ENCODE measurements at regions not wholly inside any gene's neighbourhood (a gene's known extent, or its start where the extent isn't known, plus 50 kb on each side); places are given as distances from the start of the nearest gene placed in this dataset.

DNA sequence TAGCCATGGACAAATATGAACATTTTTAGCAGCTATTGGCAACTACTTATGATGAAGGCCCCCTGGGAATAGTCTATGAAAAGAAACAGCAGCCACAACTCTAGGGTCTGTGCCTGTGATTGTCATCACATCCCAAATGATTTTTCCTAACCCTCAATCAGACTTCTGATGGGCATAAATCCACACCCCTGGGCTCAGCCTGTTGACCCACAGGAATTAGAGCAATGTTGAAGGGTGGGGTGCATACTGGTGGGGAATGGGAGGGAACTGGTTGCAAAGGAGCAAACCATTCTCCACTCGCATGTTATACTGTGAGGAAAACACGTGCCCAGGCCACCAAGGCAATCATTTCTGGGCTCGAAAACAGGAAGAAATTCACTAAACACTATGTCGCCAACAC, 106.5 kb upstream of the CTNNB1 start:
- TF ChIP-seq POLR2AphosphoS5 (IDR thresholded peaks at IDR 0.05; ENCODE audit: low read depth) (no peak), CTCF (IDR thresholded peaks at IDR 0.05; ENCODE audit: insufficient read depth, low read length) (no peak), SPI1 (IDR thresholded peaks at IDR 0.05; ENCODE audit: borderline replicate concordance, low read depth) (no peak), GABPA (IDR thresholded peaks at IDR 0.05; ENCODE audit: low read depth) (no peak)
- TF ChIP-seq, protein P1, sequence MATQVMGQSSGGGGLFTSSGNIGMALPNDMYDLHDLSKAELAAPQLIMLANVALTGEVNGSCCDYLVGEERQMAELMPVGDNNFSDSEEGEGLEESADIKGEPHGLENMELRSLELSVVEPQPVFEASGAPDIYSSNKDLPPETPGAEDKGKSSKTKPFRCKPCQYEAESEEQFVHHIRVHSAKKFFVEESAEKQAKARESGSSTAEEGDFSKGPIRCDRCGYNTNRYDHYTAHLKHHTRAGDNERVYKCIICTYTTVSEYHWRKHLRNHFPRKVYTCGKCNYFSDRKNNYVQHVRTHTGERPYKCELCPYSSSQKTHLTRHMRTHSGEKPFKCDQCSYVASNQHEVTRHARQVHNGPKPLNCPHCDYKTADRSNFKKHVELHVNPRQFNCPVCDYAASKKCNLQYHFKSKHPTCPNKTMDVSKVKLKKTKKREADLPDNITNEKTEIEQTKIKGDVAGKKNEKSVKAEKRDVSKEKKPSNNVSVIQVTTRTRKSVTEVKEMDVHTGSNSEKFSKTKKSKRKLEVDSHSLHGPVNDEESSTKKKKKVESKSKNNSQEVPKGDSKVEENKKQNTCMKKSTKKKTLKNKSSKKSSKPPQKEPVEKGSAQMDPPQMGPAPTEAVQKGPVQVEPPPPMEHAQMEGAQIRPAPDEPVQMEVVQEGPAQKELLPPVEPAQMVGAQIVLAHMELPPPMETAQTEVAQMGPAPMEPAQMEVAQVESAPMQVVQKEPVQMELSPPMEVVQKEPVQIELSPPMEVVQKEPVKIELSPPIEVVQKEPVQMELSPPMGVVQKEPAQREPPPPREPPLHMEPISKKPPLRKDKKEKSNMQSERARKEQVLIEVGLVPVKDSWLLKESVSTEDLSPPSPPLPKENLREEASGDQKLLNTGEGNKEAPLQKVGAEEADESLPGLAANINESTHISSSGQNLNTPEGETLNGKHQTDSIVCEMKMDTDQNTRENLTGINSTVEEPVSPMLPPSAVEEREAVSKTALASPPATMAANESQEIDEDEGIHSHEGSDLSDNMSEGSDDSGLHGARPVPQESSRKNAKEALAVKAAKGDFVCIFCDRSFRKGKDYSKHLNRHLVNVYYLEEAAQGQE (IDR thresholded peaks at IDR 0.05; ENCODE audit: insufficient replicate concordance, low read depth) = no peak
- Histone ChIP-seq H3K4me3 (replicated peaks; ENCODE audit: insufficient read depth, low read length) (no peak overlapping the region), H3K27ac (replicated peaks) (no peak overlapping the region), H3K27me3 (ENCODE audit: insufficient read depth, poor library complexity, severe bottlenecking) (no peaks in the 10 kb centered on the region)
- no peak for DNase-seq (ENCODE audit: low read depth in 1 of 2, low spot score in 1 of 2)

DNA sequence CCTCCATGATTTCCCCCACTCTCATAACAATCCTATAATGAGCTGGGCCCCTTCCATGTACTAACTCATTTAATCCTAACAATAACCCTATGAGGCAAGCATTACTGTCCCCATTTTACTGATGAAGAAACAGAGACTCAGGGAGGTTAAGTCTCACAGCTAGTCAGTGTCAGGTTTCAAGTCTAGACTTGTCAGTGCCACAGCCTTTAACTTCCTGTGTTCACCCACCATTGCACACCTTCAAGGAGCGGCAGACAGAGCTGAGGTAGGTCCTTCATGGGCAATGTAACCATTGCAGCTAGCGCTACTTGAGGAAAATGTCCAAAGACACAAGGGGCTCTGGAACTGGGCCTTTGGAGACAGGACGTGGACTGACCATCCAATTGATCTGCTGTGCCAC, 105.8 kb upstream of the CTNNB1 start:
- Histone ChIP-seq H3K27ac (replicated peaks) (no peak overlapping the region), H3K27me3 (ENCODE audit: insufficient read depth, poor library complexity, severe bottlenecking) (no peaks in the 10 kb centered on the region), H3K4me3 (replicated peaks; ENCODE audit: insufficient read depth, low read length) (no peak overlapping the region)
- TF ChIP-seq SPI1 (IDR thresholded peaks at IDR 0.05; ENCODE audit: borderline replicate concordance, low read depth) (no peak), CTCF (IDR thresholded peaks at IDR 0.05; ENCODE audit: insufficient read depth, low read length) (no peak), GABPA (IDR thresholded peaks at IDR 0.05; ENCODE audit: low read depth) (no peak), POLR2AphosphoS5 (IDR thresholded peaks at IDR 0.05; ENCODE audit: low read depth) (no peak)
- TF ChIP-seq, protein P1 (IDR thresholded peaks at IDR 0.05; ENCODE audit: insufficient replicate concordance, low read depth) = no peak
- DNase-seq (ENCODE audit: low read depth in 1 of 2, low spot score in 1 of 2) = no peak

- Histone ChIP-seq H3K4me3 (replicated peaks; ENCODE audit: insufficient read depth, low read length) (no peak overlapping the region), H3K27me3 (ENCODE audit: insufficient read depth, poor library complexity, severe bottlenecking) (no peaks in the 10 kb centered on the region), H3K27ac (replicated peaks) (no peak overlapping the region)
- DNase-seq (ENCODE audit: low read depth in 1 of 2, low spot score in 1 of 2) = no peak
- TF ChIP-seq, protein P1 (IDR thresholded peaks at IDR 0.05; ENCODE audit: insufficient replicate concordance, low read depth) = no peak
- TF ChIP-seq SPI1 (IDR thresholded peaks at IDR 0.05; ENCODE audit: borderline replicate concordance, low read depth) (no peak), POLR2AphosphoS5 (IDR thresholded peaks at IDR 0.05; ENCODE audit: low read depth) (no peak), CTCF (IDR thresholded peaks at IDR 0.05; ENCODE audit: insufficient read depth, low read length) (no peak)
These were observed 105.0 kb upstream of the CTNNB1 start for GRCh38 chr3:41094351-41094750.
